ENCODE measurements at regions not wholly inside any gene's neighbourhood (a gene's known extent, or its start where the extent isn't known, plus 50 kb on each side); places are given as distances from the start of the nearest gene placed in this dataset.

- TF ChIP-seq POLR2AphosphoS5 (IDR thresholded peaks at IDR 0.05) (no peak), POLR2A (IDR thresholded peaks at IDR 0.05) (no peak), CTCF (IDR thresholded peaks at IDR 0.05) (no peak)
Measured at GRCh38 chr4:188551156-188551555, 411.9 kb downstream of the TRIML1 start.
